Right atrium auricular region (tissue), 2 donors: ENCODE measurements at regions not wholly inside any gene's neighbourhood (a gene's known extent, or its start where the extent isn't known, plus 50 kb on each side); places are given as distances from the start of the nearest gene placed in this dataset.

Experiments
- DNase-seq: peaks from one replicate; pipeline ENCODE4 v3.0.0-alpha.2; 2019; ENCODE audit warnings: low spot score
- H3K27ac ChIP-seq, 2 donors: fragments of 200-600 bp; sonication (generic); 1 replicate in 1 of 2; 2 replicates in 1 of 2; pipeline ENCODE4 v1.5.1; 2016 to 2019
- H3K27me3 ChIP-seq, 2 donors: fragments of 200-600 bp; sonication (generic); one replicate each; pipeline versions ENCODE4 v1.5.1 to v1.6.0; 2017 to 2019
- H3K36me3 ChIP-seq: fragments of 200-600 bp; sonication (generic); one replicate; pipeline ENCODE4 v1.5.1; 2016
- H3K4me1 ChIP-seq, 2 donors: fragments of 200-600 bp; sonication (generic); one replicate each; pipeline versions ENCODE4 v1.5.1 to v1.6.0; 2017 to 2019
- H3K4me3 ChIP-seq, 2 donors: fragments of 200-600 bp; sonication (generic); 1 replicate in 1 of 2; 2 replicates in 1 of 2; pipeline ENCODE4 v1.5.1; 2017 to 2019; ENCODE audit warnings: mild to moderate bottlenecking in 1 of 2, moderate library complexity in 1 of 2
- H3K9me3 ChIP-seq, 2 donors: fragments of 200-600 bp; sonication (generic); one replicate each; pipeline ENCODE4 v1.5.1; 2019
- TF ChIP-seq, protein P1 (sequence below), 2 donors: fragments of 200-600 bp; sonication (generic); IDR thresholded peaks; one replicate each; pipeline ENCODE4 v1.5.1; 2019; ENCODE audit warnings: antibody characterized with exemption in 2 of 2

DNA sequence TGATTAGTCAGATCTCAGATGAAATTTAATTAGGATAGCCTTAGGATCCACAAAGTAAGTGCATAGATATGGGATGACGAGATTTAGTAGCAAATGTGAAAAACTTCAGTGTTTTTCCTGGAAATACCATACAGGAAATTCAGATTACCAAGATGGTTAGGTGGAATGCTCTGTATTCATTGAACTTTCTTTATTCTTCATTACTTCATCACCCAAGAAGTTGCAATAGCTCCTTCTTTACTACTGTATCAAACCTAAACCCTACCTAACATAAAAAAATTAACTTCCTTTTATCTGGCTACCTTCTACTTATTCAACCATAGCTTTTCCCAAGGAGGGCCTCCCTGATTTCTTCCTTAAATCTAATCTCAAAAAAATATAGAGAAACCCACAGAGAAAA is 100.4 kb downstream of the TTC6 start:
- Histone ChIP-seq H3K27ac (no peak overlapping the region), H3K4me3 (no peak overlapping the region), H3K36me3 (no peaks in the 10 kb centered on the region), H3K27me3 (no peaks in the 10 kb centered on the region), H3K9me3 (peaks cover 0 to 19% of the 10 kb centered on the region in 2 donors), H3K4me1 (no peaks in the 10 kb centered on the region)
- DNase-seq, result no peak
- TF ChIP-seq, protein P1, sequence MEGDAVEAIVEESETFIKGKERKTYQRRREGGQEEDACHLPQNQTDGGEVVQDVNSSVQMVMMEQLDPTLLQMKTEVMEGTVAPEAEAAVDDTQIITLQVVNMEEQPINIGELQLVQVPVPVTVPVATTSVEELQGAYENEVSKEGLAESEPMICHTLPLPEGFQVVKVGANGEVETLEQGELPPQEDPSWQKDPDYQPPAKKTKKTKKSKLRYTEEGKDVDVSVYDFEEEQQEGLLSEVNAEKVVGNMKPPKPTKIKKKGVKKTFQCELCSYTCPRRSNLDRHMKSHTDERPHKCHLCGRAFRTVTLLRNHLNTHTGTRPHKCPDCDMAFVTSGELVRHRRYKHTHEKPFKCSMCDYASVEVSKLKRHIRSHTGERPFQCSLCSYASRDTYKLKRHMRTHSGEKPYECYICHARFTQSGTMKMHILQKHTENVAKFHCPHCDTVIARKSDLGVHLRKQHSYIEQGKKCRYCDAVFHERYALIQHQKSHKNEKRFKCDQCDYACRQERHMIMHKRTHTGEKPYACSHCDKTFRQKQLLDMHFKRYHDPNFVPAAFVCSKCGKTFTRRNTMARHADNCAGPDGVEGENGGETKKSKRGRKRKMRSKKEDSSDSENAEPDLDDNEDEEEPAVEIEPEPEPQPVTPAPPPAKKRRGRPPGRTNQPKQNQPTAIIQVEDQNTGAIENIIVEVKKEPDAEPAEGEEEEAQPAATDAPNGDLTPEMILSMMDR (IDR thresholded peaks at IDR 0.05), result no peak

DNA sequence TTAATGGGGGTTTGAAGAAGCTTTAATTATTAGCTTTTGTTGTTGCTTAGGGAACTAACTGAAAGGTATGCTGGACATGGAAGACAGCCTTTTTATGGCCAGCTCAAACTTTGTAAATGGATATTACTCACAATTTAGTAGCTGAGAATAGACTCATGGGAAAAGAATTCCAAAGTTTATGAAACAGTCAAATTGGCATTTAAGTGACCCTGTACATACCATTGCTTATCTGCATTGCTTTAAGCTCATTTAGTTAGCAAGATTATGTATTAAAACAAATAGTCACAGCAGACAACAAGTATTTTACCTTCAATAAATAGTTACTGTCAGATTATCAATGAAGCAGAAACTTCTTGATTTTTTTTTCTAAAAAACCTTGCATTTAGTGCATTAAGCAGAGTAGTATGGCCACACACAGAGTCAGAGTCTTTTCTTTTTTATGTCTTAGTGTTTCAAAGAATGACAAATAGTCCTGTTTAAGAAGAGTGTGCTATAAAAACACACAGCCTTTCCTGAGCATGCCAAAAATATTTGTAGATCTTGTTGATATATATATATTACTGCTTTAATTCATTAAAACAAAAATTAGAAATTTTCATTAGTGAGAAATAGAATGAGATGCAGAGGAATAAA is 102.2 kb downstream of the TTC6 start:
- Histone ChIP-seq H3K4me3 (no peak overlapping the region), H3K4me1 (no peaks in the 10 kb centered on the region), H3K27me3 (no peaks in the 10 kb centered on the region), H3K27ac (no peak overlapping the region), H3K36me3 (no peaks in the 10 kb centered on the region), H3K9me3 (peaks cover 0 to 19% of the 10 kb centered on the region in 2 donors)
- TF ChIP-seq, protein P1 (IDR thresholded peaks at IDR 0.05), result no peak
- DNase-seq, result no peak

DNA sequence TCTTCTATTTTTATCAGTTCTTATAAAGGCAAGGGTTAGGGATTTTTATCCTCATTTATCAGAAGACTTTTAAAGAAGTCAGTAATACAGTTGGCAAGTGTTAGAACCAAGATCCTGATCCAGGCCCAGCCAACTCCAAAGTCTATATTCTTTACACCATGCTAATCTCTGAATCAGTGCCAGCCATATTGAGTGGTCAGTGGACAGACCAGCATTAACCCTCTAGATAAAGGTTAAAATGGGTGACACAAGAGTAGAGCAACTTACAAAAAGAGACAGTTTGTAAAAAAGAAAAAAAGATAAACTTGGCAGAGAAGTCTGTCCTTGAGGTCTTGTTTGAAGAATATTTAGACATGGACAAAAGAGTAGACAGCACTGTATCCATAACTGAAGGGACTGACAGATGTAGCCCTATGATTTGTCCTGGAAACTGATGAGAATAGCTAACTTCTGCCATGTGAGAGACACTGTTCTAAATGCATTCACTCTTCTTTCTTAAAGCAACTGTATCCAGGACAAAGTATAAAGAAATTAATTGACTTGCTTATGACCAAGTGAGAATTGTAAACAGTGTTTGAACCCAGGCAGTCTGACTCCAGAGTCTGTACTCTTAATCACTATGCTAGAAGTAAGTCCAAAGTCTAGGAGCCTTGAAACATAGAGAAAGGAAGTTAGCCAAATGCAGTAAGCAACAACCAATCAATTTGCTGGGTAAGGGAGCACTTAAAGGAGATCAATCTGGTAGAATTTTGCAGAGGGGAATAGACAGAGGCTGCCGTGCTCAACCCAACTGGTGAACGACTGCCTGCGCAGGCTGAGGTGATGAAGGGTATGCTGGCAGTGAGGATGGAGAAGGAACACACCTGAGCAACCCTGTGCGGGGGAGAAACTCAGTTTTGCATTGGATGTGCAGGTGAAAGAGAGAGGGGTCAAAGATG is 103.7 kb downstream of the TTC6 start:
- no peaks in the 10 kb centered on the region for H3K27me3 ChIP-seq
- H3K9me3 ChIP-seq, result peaks cover 0 to 5% of the 10 kb centered on the region in 2 donors
- no peaks in the 10 kb centered on the region for H3K36me3 ChIP-seq
- H3K27ac ChIP-seq, result no peak overlapping the region
- TF ChIP-seq, protein P1 (IDR thresholded peaks at IDR 0.05), result no peak
- H3K4me1 ChIP-seq, result no peaks in the 10 kb centered on the region
- no peak overlapping the region for H3K4me3 ChIP-seq
- no peak for DNase-seq

DNA sequence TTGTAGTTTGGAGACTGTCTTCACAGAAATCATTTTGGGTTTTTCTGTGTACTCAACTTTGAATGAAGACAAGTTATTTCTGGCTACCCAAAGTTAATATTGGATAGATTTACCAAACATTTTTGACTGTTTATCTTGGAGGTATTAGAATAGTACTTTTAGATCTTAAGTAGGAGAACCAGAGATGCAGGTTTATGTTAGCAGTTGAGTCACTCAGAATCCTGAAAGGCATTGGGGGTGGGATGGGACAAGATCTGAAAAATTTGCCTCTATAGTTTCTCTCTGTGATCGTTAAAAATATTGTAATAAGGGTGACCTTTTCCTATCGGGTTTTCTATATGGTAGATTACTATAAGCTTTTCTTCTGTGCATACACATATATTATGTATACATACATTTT is 112.3 kb downstream of the TTC6 start:
- TF ChIP-seq, protein P1 (IDR thresholded peaks at IDR 0.05), result no peak
- no peaks in the 10 kb centered on the region for H3K27me3 ChIP-seq
- no peaks in the 10 kb centered on the region for H3K4me1 ChIP-seq
- DNase-seq, result no peak
- no peak overlapping the region for H3K27ac ChIP-seq
- H3K4me3 ChIP-seq, result no peak overlapping the region
- H3K9me3 ChIP-seq, result no peaks in the 10 kb centered on the region
- H3K36me3 ChIP-seq, result no peaks in the 10 kb centered on the region

DNA sequence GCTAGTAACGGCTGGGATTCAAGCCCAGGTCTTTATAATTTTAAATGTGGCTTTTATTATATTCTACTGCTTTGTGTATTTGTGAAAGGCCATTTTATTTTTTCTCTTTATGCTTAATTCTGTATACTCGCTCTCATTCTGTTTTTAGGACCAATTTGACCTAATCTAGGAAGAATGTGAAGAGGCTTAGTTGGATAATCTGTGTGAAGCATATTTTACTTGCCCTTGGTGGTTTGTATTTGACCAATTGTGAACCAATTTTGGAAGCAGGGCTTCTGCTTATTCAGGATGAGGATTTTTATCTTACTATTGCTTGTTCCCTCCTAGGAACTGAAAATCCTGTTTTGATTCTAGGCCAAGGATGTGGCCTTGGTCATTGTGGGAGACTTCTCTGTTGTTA is 113.1 kb downstream of the TTC6 start:
- Histone ChIP-seq H3K27ac (no peak overlapping the region), H3K9me3 (no peaks in the 10 kb centered on the region), H3K4me3 (no peak overlapping the region), H3K27me3 (no peaks in the 10 kb centered on the region), H3K4me1 (no peaks in the 10 kb centered on the region), H3K36me3 (no peaks in the 10 kb centered on the region)
- no peak for DNase-seq
- TF ChIP-seq, protein P1 (IDR thresholded peaks at IDR 0.05), result no peak
